Glomerular endothelial cell (primary cell): ENCODE measurements at regions not wholly inside any gene's neighbourhood (a gene's known extent, or its start where the extent isn't known, plus 50 kb on each side); places are given as distances from the start of the nearest gene placed in this dataset.
"Not testable (repeated sequence)": the region's sequence is repeated elsewhere in the genome, so short reads cannot be mapped to it uniquely, and the experiment has no call there.

Experiments used
- DNase-seq: peaks from one replicate; pipeline ENCODE4 v3.0.0-alpha.2; 2011; ENCODE audit warnings: low read depth, low spot score; ENCODE audit errors: extremely low read depth

DNA sequence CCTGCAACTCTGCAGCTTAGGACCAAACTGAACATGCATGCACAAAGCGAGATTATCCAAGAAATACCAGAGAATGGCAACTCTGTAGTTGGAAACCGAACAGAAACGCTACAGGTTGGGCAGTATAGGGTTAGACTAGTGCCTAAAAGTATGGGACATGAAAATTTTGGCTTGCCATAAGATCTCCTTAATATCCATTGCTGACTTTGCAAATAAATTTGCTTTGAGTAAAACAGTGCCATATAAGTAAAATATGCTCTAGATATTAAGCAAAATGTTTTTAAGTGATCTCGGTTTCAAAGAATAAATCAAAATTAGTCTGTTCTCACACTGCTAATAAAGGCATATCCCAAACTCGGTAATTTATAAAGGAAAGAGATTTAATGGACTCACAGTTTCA, 456.0 kb downstream of the PRDM9 start:
- DNase-seq = no peak

DNA sequence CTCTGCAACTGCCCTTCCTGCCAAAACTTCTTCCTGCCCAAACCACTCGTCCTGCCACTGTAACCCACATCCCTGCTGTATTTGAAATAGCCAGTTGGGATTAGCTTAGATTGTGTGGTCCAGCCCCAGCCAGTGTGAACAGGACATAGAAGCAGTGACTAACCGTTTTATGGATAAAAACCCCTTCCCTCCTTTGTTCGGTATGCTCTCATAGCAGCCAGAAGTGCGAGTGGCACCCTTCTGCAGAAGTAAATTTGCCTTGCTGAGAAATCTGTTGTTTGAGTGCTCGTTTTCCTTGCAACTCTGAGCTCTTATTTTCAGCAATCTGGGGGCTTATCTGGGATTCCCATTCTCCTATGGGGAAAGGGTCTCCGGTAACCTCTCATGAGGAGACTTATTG, 470.0 kb downstream of the PRDM9 start:
- no peak for DNase-seq

- no peak for DNase-seq
Observed at GRCh38 chr5:23977997-23978396, 470.6 kb downstream of the PRDM9 start.

GRCh38 chr5:23991406-23991805, 484.0 kb downstream of the PRDM9 start:
- DNase-seq = no peak

GRCh38 chr5:23994581-23995370, 487.4 kb downstream of the PRDM9 start:
- no peak for DNase-seq

GRCh38 chr5:23996525-23996924, 489.1 kb downstream of the PRDM9 start:
- DNase-seq = no peak

- no peak for DNase-seq
Observed at GRCh38 chr5:24005384-24005783, 498.0 kb downstream of the PRDM9 start.

DNA sequence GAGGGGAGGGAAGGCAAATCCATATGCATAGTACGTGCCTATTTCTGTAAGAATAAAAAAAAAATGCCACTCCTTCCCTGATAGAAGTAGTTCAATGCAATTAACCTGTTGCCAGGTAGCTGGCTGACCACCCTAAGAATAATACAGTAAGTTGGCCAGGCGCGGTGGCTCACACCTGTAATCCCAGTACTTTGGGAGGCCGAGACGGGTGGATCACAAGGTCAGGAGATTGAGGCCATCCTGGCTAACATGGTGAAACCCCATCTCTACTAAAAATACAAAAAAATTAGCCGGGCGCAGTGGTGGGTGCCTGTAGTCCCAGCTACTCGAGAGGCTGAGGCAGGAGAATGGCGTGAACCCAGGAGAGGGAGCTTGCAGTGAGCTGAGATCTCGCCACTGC, 510.3 kb downstream of the PRDM9 start:
- not testable (repeated sequence) for DNase-seq

- no peak for DNase-seq
Observed at GRCh38 chr5:24026288-24026687, 518.9 kb downstream of the PRDM9 start.

DNA sequence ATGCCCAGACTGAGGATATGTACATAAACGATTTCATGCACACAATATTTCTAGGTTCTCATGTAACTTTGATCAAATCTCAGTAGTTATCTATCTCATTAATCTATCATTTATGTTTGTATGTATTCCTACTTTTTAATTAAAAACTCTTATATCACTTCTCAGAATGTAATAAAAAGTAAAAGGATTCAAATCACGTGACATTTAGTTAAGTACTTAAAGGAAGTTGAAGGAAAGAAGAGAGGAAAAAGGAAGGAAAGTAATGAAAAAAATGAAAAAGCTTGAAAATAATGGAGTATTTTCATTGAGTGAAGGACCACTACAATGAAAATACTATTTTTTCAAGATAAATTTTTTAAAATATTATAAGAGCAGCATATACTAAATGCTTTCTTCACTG, 535.3 kb downstream of the PRDM9 start:
- DNase-seq = no peak

DNA sequence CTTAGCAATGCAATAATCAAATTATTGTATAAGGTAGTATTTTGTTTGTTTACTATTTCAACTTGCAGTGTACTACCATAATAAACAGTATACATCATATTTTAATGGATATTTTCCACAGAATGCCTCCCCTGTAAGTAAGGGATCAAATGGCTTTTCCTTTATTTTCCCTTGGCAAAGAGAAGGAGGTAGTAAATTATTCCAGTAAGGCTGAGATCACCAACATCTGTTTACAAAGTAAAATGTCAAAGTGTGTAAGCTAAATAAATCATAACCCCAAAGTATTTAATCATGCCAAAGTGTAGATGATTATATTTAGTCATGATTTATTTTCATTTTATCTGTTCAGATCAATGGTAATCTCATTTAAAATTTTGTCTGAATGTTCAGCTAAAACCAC, 537.6 kb downstream of the PRDM9 start:
- no peak for DNase-seq

GRCh38 chr5:24053737-24054136, 546.3 kb downstream of the PRDM9 start:
- DNase-seq = no peak

- DNase-seq = no peak
Observed at GRCh38 chr5:24059006-24059405, 551.6 kb downstream of the PRDM9 start.

- no peak for DNase-seq
Observed at GRCh38 chr5:24059716-24060115, 552.3 kb downstream of the PRDM9 start.

- DNase-seq = no peak
Observed at GRCh38 chr5:24065779-24066178, 558.4 kb downstream of the PRDM9 start.

- no peak for DNase-seq
Observed at GRCh38 chr5:24067208-24067607, 559.8 kb downstream of the PRDM9 start.

GRCh38 chr5:24068524-24068923, 561.1 kb downstream of the PRDM9 start:
- no peak for DNase-seq

DNA sequence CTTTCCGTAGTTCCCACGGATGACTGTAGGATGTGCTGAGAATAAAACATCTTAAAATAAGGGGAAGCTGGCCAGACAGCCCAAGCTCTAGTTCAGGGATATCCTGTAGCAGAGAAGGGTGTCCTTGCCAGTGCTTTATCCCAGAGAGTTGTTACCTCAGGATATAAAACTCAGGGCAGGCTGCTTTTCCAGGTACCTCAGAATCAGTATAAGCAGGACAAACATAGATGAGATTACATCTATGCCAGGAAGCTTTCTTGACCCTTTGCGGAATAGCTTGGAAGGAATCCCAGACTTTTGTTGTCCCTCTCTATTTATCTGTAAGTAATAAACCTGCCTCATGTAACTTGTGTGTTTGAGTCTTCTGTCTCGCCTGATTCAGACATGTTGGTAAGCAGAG, 565.7 kb downstream of the PRDM9 start:
- no peak for DNase-seq

GRCh38 chr5:24080046-24080445, 564.7 kb downstream of the CDH10 start:
- no peak for DNase-seq

DNA sequence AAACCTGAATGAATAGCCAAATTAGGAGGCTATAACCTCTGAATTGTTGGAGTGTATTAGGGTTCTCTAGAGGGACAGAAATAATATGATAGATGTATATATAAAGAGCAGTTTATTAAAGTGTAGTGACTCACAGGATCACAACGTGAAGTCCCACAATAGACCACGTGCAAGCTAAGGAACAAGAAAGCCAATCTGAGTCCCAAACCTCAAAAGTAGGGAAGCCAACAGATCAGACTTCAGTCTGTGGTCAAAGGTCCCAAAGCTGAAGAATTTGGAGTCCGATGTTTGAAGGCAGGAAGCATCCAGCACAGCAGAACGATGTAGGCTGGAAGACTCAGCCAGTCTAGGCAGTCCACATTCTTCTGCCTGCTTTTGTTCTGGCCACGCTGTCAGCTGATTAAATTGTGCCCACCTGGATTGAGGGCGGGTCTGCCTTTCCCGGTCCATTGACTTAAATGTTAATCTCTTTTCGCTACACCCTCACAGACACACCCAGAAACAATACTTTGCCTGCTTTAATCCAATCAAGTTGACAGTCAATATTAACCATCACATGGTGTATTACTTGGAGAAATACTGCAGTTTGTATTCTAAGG, 550.6 kb downstream of the CDH10 start:
- no peak for DNase-seq

DNA sequence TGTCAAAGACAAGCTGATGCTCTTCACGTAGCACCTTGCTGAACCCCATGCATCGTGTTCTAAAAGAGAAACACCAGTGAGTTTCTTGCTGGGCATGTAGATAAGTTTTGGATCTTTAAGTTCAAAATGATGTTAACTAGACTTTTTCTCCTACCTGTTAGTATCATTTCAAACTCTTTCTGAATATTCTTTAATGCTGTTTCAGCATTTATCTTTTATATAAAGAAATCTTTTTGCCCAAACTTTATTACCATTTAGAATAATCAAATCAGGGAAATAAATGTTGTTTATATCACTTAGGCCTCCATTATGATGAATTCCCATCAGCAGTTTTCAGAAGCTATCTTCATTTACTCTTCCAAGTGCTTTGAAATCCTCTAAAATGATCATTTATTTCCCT, 542.8 kb downstream of the CDH10 start:
- no peak for DNase-seq

DNA sequence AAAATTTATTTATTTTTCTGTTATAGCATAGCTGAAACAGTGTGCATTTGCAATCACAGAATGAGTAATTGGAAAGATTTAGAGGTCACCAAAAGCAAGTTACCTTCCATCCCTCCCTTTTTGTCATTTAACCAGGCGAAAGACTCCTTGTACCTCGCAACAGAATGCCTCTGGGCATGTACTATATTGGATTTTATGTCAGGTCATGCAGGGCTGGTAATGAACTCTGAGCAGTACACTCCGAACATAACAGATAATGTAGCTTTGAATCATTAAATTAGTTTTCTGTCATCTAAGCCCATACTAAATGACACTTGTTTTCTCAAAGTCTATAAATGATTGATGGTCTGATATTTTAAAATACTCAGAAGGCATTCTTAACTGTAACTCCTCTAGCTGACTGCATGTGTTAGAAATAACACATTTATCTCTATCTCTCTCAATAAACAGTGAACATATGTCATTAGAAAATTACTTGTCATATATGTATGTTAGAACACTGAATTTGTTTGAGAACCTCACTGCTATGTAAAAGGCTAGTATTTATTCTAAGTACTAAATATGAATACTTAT, 541.2 kb downstream of the CDH10 start:
- no peak for DNase-seq
